Stimulated activated CD4-positive, alpha-beta T cell treated with anti-CD3 and anti-CD28 coated beads, Interleukin-15, amount 100 ng/mL, for 1 hour (primary cell): ENCODE measurements at regions not wholly inside any gene's neighbourhood (a gene's known extent, or its start where the extent isn't known, plus 50 kb on each side); places are given as distances from the start of the nearest gene placed in this dataset.

Experiments
- DNase-seq, 2 donors: peaks; one replicate each; pipeline ENCODE4 v3.0.0-alpha.2; 2020; ENCODE audit warnings: low read depth in 1 of 2, low spot score in 1 of 2

DNA sequence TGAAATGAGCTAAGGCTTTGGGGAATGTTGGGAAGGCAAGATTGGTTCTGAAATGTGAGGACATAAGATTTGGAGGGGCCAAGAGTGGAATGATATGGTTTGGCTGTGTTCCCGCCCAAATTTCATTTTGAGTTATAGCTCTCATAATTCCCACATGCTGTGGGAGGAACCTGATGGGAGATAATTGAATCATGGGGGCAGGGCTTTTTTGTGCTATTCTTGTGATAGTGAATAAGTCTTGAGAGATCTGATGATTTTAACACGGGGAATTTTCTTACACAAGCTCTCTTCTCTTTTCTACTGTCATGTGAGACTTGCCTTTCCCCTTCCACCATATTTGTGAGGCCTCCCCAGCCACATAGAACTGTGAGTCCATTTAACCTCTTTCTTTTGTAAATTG, 157.6 kb upstream of the C1QTNF7 start:
- no peak for DNase-seq

DNA sequence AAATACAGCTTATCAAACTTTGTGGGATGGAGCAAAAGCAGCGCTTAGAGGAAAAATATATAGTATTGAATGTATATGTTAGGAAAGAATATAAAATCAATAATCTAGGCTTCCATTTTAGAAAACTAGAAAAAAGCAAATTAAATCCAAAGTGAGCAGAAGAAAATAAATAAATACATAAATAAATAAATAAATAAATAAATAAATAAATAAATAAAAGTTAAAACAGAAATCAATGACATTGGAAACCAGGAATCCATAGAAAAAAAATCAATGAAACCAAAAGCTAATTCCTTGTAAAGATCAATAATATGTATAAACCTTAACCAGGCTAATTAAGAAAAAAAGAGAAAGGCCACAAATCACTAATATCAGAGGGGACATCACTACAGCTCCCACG, 141.8 kb upstream of the C1QTNF7 start:
- DNase-seq: no peak

DNA sequence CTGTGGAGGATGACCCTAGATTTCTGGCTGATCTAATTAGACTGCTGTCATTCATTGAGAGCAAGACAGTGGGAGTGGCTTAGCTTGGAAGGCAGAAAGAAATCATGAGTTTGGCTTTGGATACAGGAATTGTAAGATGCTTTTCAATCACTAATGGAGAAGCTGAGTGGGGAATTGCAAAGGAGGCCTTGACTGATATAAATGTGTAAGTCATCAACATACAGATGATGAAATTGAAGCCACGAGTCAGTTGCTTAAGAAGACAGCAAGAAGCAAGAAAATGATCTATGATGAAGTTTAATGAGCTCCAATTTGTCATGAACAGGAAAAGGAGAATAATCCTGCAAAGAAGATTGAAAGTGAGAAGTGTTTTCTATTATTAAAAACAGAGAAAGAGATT, 136.7 kb upstream of the C1QTNF7 start:
- DNase-seq: no peak

DNA sequence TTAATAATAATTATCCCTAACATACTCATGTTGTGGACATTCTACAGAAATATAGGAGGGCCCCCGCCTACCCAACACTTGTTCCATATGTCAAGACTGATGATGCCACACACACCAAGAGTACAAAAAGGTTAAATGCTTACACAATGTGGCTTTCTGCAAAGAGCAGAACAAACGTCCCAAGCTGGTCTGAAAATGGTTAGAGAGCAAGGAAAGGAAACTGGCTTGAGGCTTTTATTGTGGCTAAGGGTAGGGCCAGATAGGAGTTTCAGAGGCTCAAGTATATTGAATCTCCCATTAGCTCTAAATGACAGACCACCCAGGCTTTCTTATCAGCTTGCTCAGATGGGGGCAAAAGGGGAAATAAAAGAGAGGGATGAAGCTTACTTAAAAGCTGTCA, 134.1 kb upstream of the C1QTNF7 start:
- DNase-seq: no peak

DNA sequence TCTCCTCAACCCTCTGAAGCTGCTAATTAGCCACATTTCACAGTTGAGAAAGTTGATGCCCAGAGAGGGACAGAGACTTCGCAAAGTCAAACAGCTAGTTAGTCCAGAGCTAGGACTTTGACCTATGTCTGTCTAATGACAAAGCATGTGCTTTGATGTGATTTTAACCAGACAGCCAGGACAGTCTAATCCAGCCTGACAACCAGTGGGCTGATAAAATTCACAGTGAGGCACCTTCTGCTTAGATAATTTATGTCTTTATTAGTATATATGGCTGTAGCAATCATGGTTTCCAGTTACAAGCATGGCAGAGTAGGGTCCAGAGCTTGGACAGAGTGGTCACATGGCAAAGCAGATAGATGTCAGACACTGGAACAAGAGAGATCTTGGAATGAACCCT, 133.6 kb upstream of the C1QTNF7 start:
- DNase-seq: no peak

DNA sequence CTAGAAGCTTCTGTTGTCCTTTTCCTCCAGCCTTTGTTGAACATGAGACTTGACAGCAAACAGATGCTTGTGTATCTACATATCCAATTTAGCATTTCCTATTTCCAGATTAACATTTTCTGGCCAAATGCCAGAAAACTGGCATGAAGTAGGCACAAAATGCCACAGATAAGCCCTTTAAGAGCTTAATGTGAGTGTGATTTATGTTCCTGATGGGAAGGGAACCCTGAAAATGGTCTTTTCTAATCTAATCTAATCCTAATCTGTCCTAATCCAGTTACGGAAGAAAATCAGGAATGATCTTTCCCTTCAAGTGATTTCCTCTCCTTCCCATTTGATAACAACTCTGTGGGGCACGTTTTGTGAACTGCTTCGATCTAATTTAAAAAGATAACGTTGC, 133.0 kb upstream of the C1QTNF7 start:
- no peak for DNase-seq

DNA sequence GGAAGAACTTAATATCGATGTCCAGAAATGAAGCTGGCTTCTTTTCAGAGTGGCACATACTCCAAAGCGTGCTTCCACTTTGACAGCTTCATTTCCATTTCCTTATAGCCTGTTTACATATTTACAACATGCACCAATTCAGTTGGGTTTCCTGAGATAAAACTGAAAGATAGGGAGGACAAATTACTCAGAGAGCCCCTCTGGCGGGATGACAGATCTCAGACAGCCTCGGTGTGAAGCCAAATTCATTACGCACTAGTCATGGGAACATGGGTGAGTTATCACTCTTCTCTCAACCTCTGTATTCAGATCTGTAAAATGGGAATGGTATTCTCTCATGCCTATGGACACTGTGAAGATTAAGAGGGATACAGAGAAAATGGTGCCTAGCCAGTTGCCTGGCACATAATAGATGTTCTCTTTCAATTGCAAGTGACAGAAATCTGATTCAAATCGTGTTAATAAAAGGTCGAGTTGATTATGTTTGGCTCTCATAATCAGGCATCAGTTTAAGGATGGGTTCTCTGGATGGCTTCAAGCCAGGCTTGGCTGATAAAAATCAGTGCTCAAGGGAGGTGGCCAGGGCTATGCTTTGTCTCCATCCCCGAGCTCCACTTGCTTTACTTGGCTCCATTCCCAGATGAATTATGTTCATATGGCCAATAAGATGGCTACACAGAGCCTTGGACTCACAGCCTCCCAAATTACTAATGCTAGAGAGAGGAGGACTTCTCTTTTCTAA, 132.2 kb upstream of the C1QTNF7 start:
- DNase-seq: no peak

DNA sequence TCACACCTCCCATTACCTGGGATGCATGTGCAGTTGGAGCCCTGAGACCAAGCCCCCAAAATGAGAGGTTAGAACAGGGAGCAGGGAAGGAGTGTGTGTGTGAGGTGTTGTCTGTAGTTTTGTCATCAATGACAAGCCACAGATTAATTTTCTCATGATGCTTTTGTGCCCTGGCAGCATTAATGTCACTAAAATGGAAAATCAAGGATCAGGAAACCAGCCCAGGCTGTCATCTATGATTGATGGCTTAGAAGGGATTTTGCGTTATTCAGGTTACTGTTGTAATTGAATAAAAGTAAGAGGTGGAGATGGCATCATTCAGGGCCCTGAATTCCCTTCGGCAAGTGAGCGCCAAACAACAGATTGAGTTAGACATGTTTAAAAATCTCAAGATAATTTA, 130.5 kb upstream of the C1QTNF7 start:
- no peak for DNase-seq

DNA sequence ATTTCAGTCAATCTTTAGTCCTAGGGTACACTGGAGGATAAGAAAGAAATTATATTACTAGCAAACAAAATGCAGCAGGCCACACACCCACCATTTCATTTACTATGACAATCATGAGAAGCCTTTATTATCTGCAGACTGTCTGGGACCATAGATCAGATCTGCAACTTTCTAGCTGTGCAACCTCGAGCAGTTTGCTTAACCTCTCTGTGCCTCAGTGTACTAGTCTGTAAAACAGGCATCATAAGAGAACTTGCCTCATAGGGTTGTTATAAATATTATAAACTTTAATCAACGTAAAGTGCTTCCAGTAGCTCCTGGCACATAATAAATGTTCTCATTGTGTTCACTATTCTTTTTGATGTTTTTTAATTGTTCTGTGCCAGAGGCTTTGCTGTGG, 128.2 kb upstream of the C1QTNF7 start:
- no peak for DNase-seq

DNA sequence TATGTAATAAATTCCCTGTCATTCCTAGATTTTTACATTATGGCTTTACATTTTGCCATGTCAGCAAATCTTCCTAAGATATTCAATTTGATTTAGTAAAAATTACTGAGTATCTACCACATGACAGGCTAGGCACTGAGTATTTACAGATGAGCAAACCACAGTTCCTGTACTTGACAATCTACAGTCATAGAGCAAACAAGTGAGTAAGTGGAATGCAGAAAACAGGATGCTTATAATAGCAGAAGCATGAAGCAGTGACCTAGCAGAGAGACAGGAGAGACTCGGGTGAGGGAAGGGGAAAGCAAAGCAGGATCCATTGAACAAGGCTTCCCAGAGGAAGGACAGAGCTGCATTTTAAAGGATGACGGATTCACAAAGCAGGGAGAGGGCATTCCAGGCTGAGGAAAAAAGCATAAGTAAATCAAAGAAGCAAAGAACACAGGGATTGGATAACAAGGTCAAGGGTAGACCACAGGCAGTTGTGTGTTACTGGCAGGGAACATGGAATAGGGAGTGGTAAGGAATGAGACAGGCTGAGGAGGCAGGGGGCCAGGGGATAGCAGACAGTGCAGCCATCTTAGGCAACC, 124.7 kb upstream of the C1QTNF7 start:
- no peak for DNase-seq

DNA sequence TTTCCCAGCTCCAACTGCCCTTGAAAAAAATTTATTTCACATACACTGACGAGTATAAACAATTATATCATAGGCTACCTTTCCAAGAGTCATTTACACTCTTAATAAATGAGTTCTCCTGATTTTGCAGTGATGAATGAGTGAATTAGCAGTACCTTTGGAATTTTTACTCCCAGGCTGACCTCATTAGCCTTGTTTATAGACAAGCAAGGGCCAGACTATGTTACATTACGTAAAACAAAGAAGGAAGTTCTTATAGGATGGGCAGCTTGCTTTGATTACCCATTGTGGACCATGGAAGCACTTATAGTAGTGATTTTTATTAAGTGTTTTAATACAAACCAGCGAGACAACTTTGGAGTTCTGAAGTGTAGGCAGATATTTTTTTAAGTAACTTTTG, 112.9 kb upstream of the C1QTNF7 start:
- DNase-seq: no peak

DNA sequence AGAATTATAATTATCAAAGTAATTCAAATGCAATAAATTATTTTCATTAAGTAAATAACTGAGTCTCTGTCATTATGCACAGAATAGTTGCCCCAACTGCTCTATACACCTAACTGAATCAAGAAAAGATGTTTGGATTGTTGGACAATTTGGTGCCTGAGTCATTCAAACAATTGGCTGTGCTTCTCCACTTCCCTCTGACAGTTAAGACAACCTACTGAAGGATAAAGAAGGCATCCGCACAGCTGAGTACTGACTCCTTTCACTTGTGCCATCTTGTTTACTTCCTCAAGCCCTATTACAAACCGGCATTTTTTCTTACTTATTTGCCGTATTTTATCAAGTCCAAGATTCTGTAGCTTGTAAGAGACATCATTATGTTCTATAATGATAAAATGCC, 110.6 kb upstream of the C1QTNF7 start:
- no peak for DNase-seq

DNA sequence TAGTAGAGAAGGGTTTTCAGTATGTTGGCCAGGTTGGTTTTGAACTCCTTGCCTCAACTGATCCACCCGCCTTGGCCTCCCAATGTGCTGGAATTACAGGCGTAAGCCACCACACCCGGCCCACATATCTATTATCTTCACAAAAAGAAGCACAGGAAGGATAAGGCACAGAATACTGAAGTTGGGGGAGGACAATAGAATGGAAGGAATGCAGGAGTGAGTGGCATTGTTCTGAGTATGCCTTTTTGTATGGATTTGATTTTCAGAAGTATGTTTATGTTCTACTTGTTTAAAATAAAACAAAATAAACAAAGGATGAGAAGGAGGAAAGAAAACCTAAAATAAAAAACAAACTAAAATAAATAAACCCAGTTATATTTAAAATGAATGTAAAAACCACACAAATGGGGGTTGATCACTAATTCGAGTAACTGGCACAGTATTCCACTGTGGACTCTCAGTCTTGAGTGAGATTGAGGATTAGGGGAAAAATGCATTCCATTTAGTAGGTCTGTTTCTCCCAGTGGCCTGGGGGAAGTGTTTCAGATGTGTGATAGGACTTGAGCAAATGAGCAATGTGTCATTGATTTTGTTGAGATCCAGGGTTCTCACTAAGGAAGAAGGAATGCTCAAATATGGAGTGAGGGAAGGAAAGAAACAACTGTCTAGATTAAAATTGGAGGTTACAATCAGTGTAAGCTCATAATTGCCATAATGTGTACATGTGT, 109.0 kb upstream of the C1QTNF7 start:
- DNase-seq: no peak

DNA sequence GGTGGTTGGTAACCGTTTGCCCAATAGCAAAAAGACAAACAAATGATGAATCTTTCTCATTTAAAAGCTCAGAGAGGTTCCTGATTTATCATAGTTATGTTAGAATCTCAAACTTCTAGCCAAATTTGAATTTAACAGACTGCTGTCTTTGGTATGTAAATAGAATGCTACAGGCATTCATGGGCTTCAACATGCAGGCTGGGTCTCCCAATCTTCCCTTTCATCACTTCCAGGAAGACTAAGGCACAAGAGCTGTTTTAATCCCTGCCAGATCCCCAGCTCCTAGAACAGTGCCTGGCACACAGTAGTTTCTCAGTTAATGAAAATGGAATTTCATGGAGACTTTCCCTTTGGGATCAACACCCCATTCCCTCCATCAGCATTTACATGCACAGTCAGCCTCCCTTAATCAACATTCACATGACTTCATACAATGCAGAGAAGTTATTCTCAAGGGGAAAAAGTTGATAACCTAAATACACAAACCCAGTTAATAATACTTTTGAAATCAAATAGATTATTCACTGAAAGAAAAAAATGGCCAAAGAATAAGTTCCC, 107.6 kb upstream of the C1QTNF7 start:
- no peak for DNase-seq

DNA sequence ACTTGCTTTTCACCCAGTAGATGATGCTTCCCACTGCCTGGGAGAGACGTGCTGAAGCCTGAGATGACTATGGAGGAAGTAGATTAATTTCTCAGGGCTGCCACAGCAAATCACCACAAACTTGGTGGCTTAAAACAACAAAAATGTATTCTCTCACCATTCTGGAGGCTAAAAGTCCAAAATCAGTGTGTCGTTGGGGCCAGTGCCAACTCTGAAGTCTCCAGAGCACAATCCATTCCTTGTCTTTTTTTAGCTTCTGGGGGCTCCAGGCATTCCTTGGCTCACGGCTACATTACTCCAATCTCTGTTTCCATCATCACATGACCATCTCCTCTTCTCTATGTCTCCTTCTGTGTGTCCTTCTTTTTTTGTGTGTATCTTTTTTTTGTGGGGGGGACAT, 105.8 kb upstream of the C1QTNF7 start:
- DNase-seq: no peak

DNA sequence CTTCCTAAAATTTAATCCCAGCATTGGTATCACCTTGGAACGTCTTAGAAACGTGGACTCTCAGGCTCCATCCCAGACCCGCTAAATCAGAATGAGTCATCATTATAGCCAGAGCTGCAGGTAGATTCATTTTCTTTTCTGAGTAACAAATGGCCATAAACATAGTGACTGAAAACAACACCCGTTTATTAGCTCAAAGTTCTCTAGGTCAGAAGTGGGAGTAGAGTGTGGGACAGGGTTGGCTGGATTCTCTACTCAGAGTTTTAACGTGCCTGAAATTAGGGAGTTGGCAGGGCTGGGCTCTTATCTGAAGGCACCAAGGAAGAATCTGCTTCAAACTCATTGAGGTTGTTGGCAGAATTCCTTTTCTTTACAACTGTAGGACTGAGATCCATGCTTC, 101.8 kb upstream of the C1QTNF7 start:
- DNase-seq: no peak

DNA sequence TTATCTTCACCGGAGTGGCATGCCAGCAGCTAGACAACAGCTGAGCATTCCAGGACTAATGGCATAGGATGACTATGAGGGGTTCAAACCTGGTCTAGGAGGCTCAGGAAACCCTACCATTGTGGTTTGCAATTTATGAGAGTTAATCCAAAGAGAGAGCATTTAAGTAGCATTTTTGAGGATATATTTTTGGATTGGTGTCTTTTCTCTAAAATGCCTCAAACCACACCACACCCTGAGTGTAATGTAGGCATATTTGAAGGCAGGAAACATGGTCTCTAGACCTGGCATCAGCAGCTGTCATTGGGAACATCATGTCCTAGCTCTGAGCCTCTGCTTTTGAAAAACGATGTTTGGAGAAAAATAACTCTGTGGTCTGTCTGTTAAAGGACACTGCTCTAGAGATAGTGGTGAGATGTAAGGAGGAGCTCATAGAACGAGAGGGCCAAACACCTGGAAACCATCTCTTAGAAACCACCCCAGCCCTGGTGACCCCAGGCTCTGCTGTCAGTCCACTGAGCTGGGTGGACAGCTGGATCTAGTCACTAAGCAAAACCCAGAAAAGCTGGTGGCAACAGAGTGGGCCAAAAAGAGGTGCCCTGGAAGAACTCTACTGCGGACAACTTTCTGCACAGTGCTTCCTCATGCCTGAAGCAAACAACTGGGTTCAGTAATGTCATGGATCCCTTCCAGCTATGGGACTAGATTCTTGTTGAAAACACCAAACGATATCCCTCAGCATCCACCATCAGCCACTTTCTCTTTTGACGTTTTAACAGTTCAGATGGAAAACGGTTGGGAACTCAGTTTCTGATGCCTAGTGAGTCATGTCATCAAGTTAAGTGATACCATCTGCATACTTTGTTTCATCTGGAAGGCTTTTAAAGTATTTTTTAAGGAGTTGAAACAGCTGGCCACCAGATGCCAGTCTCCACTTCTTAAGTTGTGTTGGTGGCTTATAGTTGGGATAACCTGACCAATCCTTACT, 100.2 kb upstream of the C1QTNF7 start:
- no peak for DNase-seq

DNA sequence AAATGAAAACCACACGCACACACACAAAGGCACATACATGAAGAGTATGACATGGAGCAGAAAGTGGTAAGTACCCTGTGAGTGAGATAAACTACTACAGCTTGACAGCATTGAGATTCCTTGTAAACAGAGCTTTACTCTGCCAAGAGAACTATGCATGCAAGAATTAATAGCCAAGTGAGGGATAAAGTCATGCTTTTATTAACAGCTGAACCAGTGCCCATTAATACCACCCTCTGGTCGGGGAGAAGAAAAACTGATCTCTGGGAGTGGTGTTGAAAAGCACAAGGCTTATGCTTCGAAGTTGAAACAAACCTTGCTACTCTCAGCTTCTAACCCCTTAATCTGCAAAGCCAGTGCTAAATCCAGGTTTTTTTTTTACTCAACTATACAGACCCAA, 95.9 kb upstream of the C1QTNF7 start:
- no peak for DNase-seq

DNA sequence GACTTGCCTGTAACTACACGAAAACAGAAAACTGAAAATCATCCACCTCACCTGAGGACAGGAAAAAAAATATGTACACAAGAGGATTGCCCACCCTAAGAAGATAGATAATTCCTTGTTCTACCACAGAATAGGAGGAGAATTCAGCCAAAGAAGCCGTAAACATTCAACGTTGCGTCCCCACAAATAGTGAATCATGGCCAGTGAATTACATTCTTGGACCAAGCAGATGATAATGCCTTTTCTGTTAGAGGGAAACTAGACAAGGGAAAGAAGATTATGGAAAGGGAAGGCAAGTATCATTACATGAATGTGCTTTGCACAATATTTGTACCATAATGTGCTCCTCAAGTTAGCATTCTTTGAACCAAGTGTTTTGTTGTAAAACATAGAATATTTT, 95.5 kb upstream of the C1QTNF7 start:
- DNase-seq: no peak

DNA sequence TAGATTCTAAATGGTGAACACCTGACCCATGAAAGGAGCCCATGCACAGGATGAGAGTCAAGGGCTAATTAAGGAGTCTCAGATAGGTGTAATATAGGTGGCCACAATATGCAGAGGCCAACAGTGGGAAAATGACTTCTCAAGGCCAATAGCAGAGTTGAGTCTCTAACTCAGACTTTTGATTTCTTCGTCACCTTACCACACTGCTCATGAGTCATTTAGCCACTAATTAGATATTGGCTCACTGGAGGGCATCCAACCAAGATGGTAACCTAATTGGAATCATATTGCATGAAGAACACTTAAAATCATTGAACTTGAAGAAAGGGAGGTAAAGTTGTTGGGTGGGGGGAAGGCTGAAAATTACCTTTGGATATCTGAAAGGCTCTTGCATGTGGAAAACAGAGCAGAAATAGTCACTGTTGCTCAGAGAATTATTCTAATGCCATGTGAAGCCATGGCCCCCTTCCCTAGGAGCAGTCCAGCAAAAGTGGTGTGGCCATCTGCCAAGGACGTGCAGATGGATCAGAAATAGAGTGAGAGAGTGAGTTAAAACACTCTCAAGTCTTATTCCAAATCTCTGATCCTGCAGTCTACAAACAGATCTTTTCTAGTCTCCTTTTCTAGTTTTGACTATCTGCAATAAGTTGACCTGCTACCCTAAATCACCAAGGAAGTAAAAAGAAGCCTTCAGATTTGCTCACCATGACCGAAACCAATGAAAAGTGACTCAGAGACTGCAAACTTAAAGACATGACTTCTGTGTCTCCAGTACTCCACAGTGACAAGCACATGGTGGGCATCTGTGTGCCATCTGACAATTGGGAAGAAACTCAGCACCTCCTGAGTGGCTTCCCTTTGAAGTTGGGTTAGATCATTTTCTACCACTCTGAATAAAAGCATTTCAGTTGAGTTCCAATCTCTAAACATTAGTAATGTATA, 93.9 kb upstream of the C1QTNF7 start:
- DNase-seq: no peak
